Neural cell (in vitro differentiated cells): ENCODE measurements at regions not wholly inside any gene's neighbourhood (a gene's known extent, or its start where the extent isn't known, plus 50 kb on each side); places are given as distances from the start of the nearest gene placed in this dataset.

Experiments used
- H2AFZ ChIP-seq: fragments of 200-600, 300-800 bp; sonication (generic), shearing (Covaris generic); 2 replicates; pipeline ENCODE4 v1.6.0; 2014; ENCODE audit warnings: low read depth, mild to moderate bottlenecking, antibody characterized with exemption, low read length, moderate library complexity
- H3F3A ChIP-seq: fragments of 200-600 bp; shearing (Covaris generic); 2 replicates; pipeline ENCODE4 v1.6.1; 2016; ENCODE audit warnings: mild to moderate bottlenecking, moderate library complexity, mixed read lengths, antibody characterized with exemption, low read length; ENCODE audit not compliant: insufficient read depth, poor library complexity, severe bottlenecking
- H3K27ac ChIP-seq: fragments of 200-600, 300-800 bp; sonication (generic), shearing (Covaris generic); 2 replicates; pipeline ENCODE4 v1.5.1; 2014; ENCODE audit warnings: mild to moderate bottlenecking, low read length, moderate library complexity
- H3K27me3 ChIP-seq: fragments of 300-800, 200-600 bp; sonication (generic), shearing (Covaris generic); 2 replicates; pipeline ENCODE4 v1.6.0; 2014; ENCODE audit warnings: mild to moderate bottlenecking, low read depth, low read length, moderate library complexity; ENCODE audit not compliant: insufficient read depth
- H3K36me3 ChIP-seq: fragments of 300-800, 200-600 bp; sonication (generic), shearing (Covaris generic); 2 replicates; pipeline ENCODE4 v1.5.1; 2014; ENCODE audit warnings: mild to moderate bottlenecking, antibody characterized with exemption, low read length, moderate library complexity; ENCODE audit not compliant: insufficient read depth
- H3K4me2 ChIP-seq: fragments of 300-800, 200-600 bp; sonication (generic), shearing (Covaris generic); 2 replicates; pipeline ENCODE4 v1.6.0; 2014; ENCODE audit warnings: mild to moderate bottlenecking, low read length
- H3K4me3 ChIP-seq: fragments of 300-800, 200-600 bp; sonication (generic), shearing (Covaris generic); 2 replicates; pipeline ENCODE4 v1.5.1; 2014; ENCODE audit warnings: mild to moderate bottlenecking, low read length, moderate library complexity
- H3K79me2 ChIP-seq: fragments of 200-600 bp; shearing (Covaris generic); replicated peaks from 2 replicates; pipeline ENCODE4 v1.6.0; 2014; ENCODE audit warnings: mild to moderate bottlenecking, low read length, moderate library complexity; ENCODE audit not compliant: insufficient read depth
- H3K9ac ChIP-seq: fragments of 300-800, 200-600 bp; sonication (generic), shearing (Covaris generic); 2 replicates; pipeline ENCODE4 v1.6.1; 2016; ENCODE audit warnings: mild to moderate bottlenecking, low read length, mixed read lengths
- H3K9me2 ChIP-seq: fragments of 200-600 bp; shearing (Covaris generic); 2 replicates; pipeline ENCODE4 v1.6.1; 2016; ENCODE audit warnings: mild to moderate bottlenecking, low read length, mixed read lengths; ENCODE audit not compliant: insufficient read depth
- H3K9me3 ChIP-seq: fragments of 200-600, 300-800 bp; sonication (generic), shearing (Covaris generic); 2 replicates; pipeline ENCODE4 v1.6.1; 2016; ENCODE audit warnings: mild to moderate bottlenecking, mixed run types, low read length, moderate library complexity, mixed read lengths
- H4K20me1 ChIP-seq: fragments of 200-600 bp; shearing (Covaris generic); 2 replicates; pipeline ENCODE4 v1.6.1; 2016; ENCODE audit warnings: mild to moderate bottlenecking, mixed run types; ENCODE audit not compliant: insufficient read depth
- CTCF ChIP-seq: fragments of 450-650 bp; IDR thresholded peaks from 2 replicates; pipeline ENCODE4 v1.5.1; 2014; ENCODE audit warnings: antibody characterized with exemption, mild to moderate bottlenecking, moderate library complexity; ENCODE audit not compliant: poor library complexity, severe bottlenecking
- EP300 ChIP-seq: fragments of 450-650 bp; conservative IDR thresholded peaks from 2 replicates; pipeline ENCODE4 v1.6.1; 2014; ENCODE audit warnings: antibody characterized with exemption, mild to moderate bottlenecking, moderate library complexity; ENCODE audit not compliant: poor library complexity, severe bottlenecking
- EZH2 ChIP-seq: fragments of 200-600, 300-800 bp; shearing (Covaris generic), sonication (generic); IDR thresholded peaks from 2 replicates; pipeline ENCODE4 v1.6.1; 2014; ENCODE audit warnings: antibody characterized with exemption, low read length, borderline replicate concordance, mild to moderate bottlenecking; ENCODE audit not compliant: insufficient read depth, poor library complexity, severe bottlenecking
- MXI1 ChIP-seq: fragments of 450-650 bp; conservative IDR thresholded peaks from 2 replicates; pipeline ENCODE4 v1.6.1; 2014; ENCODE audit warnings: antibody characterized with exemption, mild to moderate bottlenecking; ENCODE audit not compliant: poor library complexity, severe bottlenecking
- POLR2AphosphoS5 ChIP-seq: IDR thresholded peaks from 2 replicates; pipeline ENCODE4 v1.6.1; 2012
- RAD21 ChIP-seq: fragments of 450-650 bp; conservative IDR thresholded peaks from 2 replicates; pipeline ENCODE4 v1.6.1; 2014; ENCODE audit warnings: antibody characterized with exemption, mild to moderate bottlenecking, moderate library complexity
- REST ChIP-seq: IDR thresholded peaks from 2 replicates; pipeline ENCODE4 v1.6.1; 2012; ENCODE audit warnings: borderline replicate concordance
- SMC3 ChIP-seq: fragments of 450-650 bp; conservative IDR thresholded peaks from 2 replicates; pipeline ENCODE4 v1.6.1; 2014; ENCODE audit warnings: antibody characterized with exemption, mild to moderate bottlenecking, moderate library complexity; ENCODE audit not compliant: poor library complexity
- TAF1 ChIP-seq: IDR thresholded peaks from 2 replicates; pipeline ENCODE4 v1.6.1; 2012; ENCODE audit warnings: low read depth

GRCh38 chrX:758917-759316 is 128.3 kb downstream of the SHOX start:
- H3K9ac ChIP-seq = no peak overlapping the region
- no peaks in the 10 kb centered on the region for H3K27me3 ChIP-seq

GRCh38 chrX:750812-751211 is 120.2 kb downstream of the SHOX start:
- H4K20me1 ChIP-seq = no peaks in the 10 kb centered on the region
- no peaks in the 10 kb centered on the region for H3K79me2 ChIP-seq
- no peaks in the 10 kb centered on the region for H3K9me2 ChIP-seq
- no peak for TF ChIP-seq RAD21
- TF ChIP-seq SMC3 = no peak
- no peak for TF ChIP-seq POLR2AphosphoS5
- no peak overlapping the region for H3K27ac ChIP-seq
- H3K9me3 ChIP-seq = no peaks in the 10 kb centered on the region
- H3K9ac ChIP-seq = no peak overlapping the region
- no peak overlapping the region for H3K4me3 ChIP-seq
- no peaks in the 10 kb centered on the region for H3K36me3 ChIP-seq
- no peaks in the 10 kb centered on the region for H3F3A ChIP-seq
- no peak overlapping the region for H2AFZ ChIP-seq
- no peaks in the 10 kb centered on the region for H3K27me3 ChIP-seq
- H3K4me2 ChIP-seq = no peak overlapping the region

More at GRCh38 chrX:758917-759316, 128.3 kb downstream of the SHOX start:
- no peaks in the 10 kb centered on the region for H3K9me3 ChIP-seq
- H3K4me2 ChIP-seq = no peak overlapping the region
- no peaks in the 10 kb centered on the region for H3F3A ChIP-seq
- H3K79me2 ChIP-seq = no peaks in the 10 kb centered on the region
- no peaks in the 10 kb centered on the region for H3K9me2 ChIP-seq
- H3K27ac ChIP-seq = no peak overlapping the region
- H3K36me3 ChIP-seq = no peaks in the 10 kb centered on the region
- no peaks in the 10 kb centered on the region for H4K20me1 ChIP-seq
- H2AFZ ChIP-seq = no peak overlapping the region
- no peak for TF ChIP-seq EP300
- no peak overlapping the region for H3K4me3 ChIP-seq

GRCh38 chrX:750263-750662 is 119.7 kb downstream of the SHOX start:
- Histone ChIP-seq H3K4me2 (no peak overlapping the region), H3K79me2 (no peaks in the 10 kb centered on the region), H3K9me3 (no peaks in the 10 kb centered on the region), H3K36me3 (no peaks in the 10 kb centered on the region), H3K9ac (no peak overlapping the region), H3K4me3 (no peak overlapping the region), H3K9me2 (no peaks in the 10 kb centered on the region), H3K27me3 (no peaks in the 10 kb centered on the region), H2AFZ (no peak overlapping the region), H3K27ac (no peak overlapping the region), H3F3A (no peaks in the 10 kb centered on the region), H4K20me1 (no peaks in the 10 kb centered on the region)
- TF ChIP-seq POLR2AphosphoS5 (no peak), RAD21 (no peak), TAF1 (no peak), SMC3 (no peak), MXI1 (no peak), EZH2 (no peak), CTCF (no peak), REST (no peak), EP300 (no peak)
